Right ventricle myocardium superior (tissue), 1 donor: ENCODE measurements at regions not wholly inside any gene's neighbourhood (a gene's known extent, or its start where the extent isn't known, plus 50 kb on each side); places are given as distances from the start of the nearest gene placed in this dataset.

ENCODE experiments used
- ATAC-seq: fragments of 200-7000 bp; cut with Tn5 transposase; one replicate; pipeline ENCODE4 v1.9.1; 2020; ENCODE audit warnings: mild to moderate bottlenecking; ENCODE audit not compliant: poor library complexity
- DNase-seq: peaks from one replicate; pipeline ENCODE4 v3.0.0-alpha.2; 2020
- intact Hi-C: fragments of 100-400 bp; cut with DNase I; formaldehyde crosslinking; loops from one replicate; pipeline ENCODE4 v1.11.2; 2022
- donor health status: DM: no; HTN: yes; CAD: no; lungs with severe emphysema.

DNA sequence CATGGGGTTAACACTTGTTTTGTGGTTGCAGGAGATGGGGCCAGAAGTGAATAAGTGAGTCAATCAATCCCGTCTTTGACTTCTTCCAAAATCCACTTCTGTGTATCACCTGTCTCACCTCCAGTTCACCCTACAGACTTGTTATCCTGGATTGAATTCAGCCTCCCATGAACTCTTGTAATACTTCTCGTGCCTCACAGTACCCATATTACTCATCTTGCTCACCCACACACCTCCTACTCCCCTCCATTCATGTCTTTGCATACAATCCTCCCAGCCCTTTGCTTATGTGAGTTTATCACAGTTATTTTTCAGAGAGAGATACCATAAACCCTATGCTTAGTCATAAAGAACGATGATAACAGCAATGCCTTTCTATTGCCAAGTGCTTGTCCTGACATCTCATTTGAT, 52.9 kb upstream of the PAPPA start:
- intact Hi-C loops, result no loop called here
- no peak for ATAC-seq

DNA sequence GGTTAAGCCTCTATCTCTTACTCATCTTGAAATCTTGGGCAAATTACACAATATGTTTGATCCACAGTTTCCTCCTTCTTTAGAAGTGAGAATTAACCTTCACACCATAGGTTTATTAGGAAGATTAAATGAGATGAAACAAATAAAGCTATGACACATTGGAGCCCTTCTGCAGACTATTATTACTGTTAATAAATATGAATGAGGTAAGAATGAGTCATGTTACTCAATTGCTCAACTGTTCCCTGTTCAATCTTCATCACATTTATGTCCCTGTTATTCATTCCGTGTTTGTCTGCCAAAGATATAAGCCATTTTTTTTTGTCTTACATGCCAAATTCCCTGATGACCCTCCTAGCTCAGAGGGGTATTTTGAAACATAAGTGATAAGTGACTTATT, 52.1 kb upstream of the PAPPA start:
- intact Hi-C loops, result no loop called here
- ATAC-seq (peak; percentile 52), DNase-seq (no peak)

More for the DNA sequence above, 52.9 kb upstream of the PAPPA start:
- no peak for DNase-seq

- no peak for ATAC-seq
- intact Hi-C loops, result no loop called here
- DNase-seq, result no peak
Measured at GRCh38 chr9:116102596-116102995, 51.0 kb upstream of the PAPPA start.
